ENCODE measurements at regions not wholly inside any gene's neighbourhood (a gene's known extent, or its start where the extent isn't known, plus 50 kb on each side); places are given as distances from the start of the nearest gene placed in this dataset.
"Not testable (repeated sequence)": the region's sequence is repeated elsewhere in the genome, so short reads cannot be mapped to it uniquely, and the experiment has no call there.

GRCh38 chr2:192398236-192398635 lies 203.5 kb upstream of the TMEFF2 start:
- TF ChIP-seq POLR2A (IDR thresholded peaks at IDR 0.05) (no peak), CTCF (IDR thresholded peaks at IDR 0.05) (no peak)
- H3K4me3 ChIP-seq (ENCODE audit: low read depth, poor library complexity, severe bottlenecking), result no peak overlapping the region
- 80 to 87% methylated on average over 6 of the region's 6 CpGs for WGBS, 2 donors
- intact Hi-C loops (cut with DNase I; ENCODE audit: low total_unique reads), result no loop called here
- DNase-seq (ENCODE audit: low spot score in 2 of 2), result no peak

GRCh38 chr2:192394605-192395004 lies 199.9 kb upstream of the TMEFF2 start:
- no peak overlapping the region for H3K4me3 ChIP-seq (ENCODE audit: low read depth, poor library complexity, severe bottlenecking)
- intact Hi-C loops (cut with DNase I; ENCODE audit: low total_unique reads), result no loop called here
- WGBS, 2 donors, result 88 to 91% methylated on average over 3 of the region's 3 CpGs
- TF ChIP-seq CTCF (IDR thresholded peaks at IDR 0.05) (no peak), POLR2A (IDR thresholded peaks at IDR 0.05) (no peak)
- no peak for DNase-seq (ENCODE audit: low spot score in 2 of 2)

- no peak for TF ChIP-seq CTCF (IDR thresholded peaks at IDR 0.05)
- TF ChIP-seq POLR2A (IDR thresholded peaks at IDR 0.05), result no peak
- intact Hi-C loops (cut with DNase I; ENCODE audit: low total_unique reads), result no loop called here
- no peak for DNase-seq (ENCODE audit: low spot score in 2 of 2)
- H3K4me3 ChIP-seq (ENCODE audit: low read depth, poor library complexity, severe bottlenecking), result no peak overlapping the region
Observed at GRCh38 chr2:192391041-192391440, 196.3 kb upstream of the TMEFF2 start.

- TF ChIP-seq POLR2A (IDR thresholded peaks at IDR 0.05) (no peak), CTCF (IDR thresholded peaks at IDR 0.05) (no peak)
- intact Hi-C loops (cut with DNase I; ENCODE audit: low total_unique reads), result no loop called here
- no peak for DNase-seq (ENCODE audit: low spot score in 2 of 2)
- H3K4me3 ChIP-seq (ENCODE audit: low read depth, poor library complexity, severe bottlenecking), result no peak overlapping the region
Observed at GRCh38 chr2:192390401-192390800, 195.7 kb upstream of the TMEFF2 start.

- 81% methylated on average over 1 of the region's 1 CpG for WGBS, 2 donors
- DNase-seq (ENCODE audit: low spot score in 2 of 2); intact Hi-C loops (cut with DNase I; ENCODE audit: low total_unique reads): not testable (repeated sequence)
Observed at GRCh38 chr2:192384191-192384590, 189.5 kb upstream of the TMEFF2 start.

GRCh38 chr2:192381082-192381481 lies 186.3 kb upstream of the TMEFF2 start:
- TF ChIP-seq POLR2A (IDR thresholded peaks at IDR 0.05) (no peak), CTCF (IDR thresholded peaks at IDR 0.05) (no peak)
- intact Hi-C loops (cut with DNase I; ENCODE audit: low total_unique reads), result no loop called here
- no peak for DNase-seq (ENCODE audit: low spot score in 2 of 2)
- H3K4me3 ChIP-seq (ENCODE audit: low read depth, poor library complexity, severe bottlenecking), result no peak overlapping the region
- WGBS, 2 donors, result 67 to 76% methylated on average over 1 of the region's 1 CpG

More at GRCh38 chr2:192384191-192384590, 189.5 kb upstream of the TMEFF2 start:
- not testable (repeated sequence) for H3K4me3 ChIP-seq (ENCODE audit: low read depth, poor library complexity, severe bottlenecking)

Measured in lower leg skin (tissue), 4 donors.